Epithelial cell of esophagus (primary cell): ENCODE measurements at regions not wholly inside any gene's neighbourhood (a gene's known extent, or its start where the extent isn't known, plus 50 kb on each side); places are given as distances from the start of the nearest gene placed in this dataset.
A peak's percentile ranks its signal among the peaks of the same experiment; 100 is the strongest.
"Not testable (repeated sequence)": the region's sequence is repeated elsewhere in the genome, so short reads cannot be mapped to it uniquely, and the experiment has no call there.

Experiments used
- DNase-seq: peaks from one replicate; pipeline ENCODE4 v3.0.0; 2010; ENCODE audit warnings: low read depth
- H3K4me3 ChIP-seq: 2 replicates; pipeline ENCODE4 v1.5.1; 2011; ENCODE audit warnings: mild to moderate bottlenecking, low read length, control low read depth
- TF ChIP-seq, protein P1 (sequence below): IDR thresholded peaks from 2 replicates; pipeline ENCODE4 v1.5.1; 2011; ENCODE audit warnings: low read depth, mild to moderate bottlenecking, low read length, control low read depth, inconsistent platforms; ENCODE audit not compliant: insufficient read depth; ENCODE audit errors: missing control alignments

GRCh38 chr21:38080888-38081287 is 164.6 kb upstream of the KCNJ6 start:
- TF ChIP-seq, protein P1, sequence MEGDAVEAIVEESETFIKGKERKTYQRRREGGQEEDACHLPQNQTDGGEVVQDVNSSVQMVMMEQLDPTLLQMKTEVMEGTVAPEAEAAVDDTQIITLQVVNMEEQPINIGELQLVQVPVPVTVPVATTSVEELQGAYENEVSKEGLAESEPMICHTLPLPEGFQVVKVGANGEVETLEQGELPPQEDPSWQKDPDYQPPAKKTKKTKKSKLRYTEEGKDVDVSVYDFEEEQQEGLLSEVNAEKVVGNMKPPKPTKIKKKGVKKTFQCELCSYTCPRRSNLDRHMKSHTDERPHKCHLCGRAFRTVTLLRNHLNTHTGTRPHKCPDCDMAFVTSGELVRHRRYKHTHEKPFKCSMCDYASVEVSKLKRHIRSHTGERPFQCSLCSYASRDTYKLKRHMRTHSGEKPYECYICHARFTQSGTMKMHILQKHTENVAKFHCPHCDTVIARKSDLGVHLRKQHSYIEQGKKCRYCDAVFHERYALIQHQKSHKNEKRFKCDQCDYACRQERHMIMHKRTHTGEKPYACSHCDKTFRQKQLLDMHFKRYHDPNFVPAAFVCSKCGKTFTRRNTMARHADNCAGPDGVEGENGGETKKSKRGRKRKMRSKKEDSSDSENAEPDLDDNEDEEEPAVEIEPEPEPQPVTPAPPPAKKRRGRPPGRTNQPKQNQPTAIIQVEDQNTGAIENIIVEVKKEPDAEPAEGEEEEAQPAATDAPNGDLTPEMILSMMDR, result no peak
- no peak for DNase-seq
- H3K4me3 ChIP-seq, result no peak overlapping the region

GRCh38 chr21:38081708-38082107 is 165.5 kb upstream of the KCNJ6 start:
- TF ChIP-seq, protein P1, result no peak
- DNase-seq, result no peak
- H3K4me3 ChIP-seq, result no peak overlapping the region

GRCh38 chr21:38082936-38083485 is 166.8 kb upstream of the KCNJ6 start:
- TF ChIP-seq, protein P1, result no peak
- DNase-seq, result peak; percentile 29

GRCh38 chr21:38083535-38083934 is 167.3 kb upstream of the KCNJ6 start:
- no peak for DNase-seq
- no peak overlapping the region for H3K4me3 ChIP-seq
- TF ChIP-seq, protein P1, result no peak

More at GRCh38 chr21:38082936-38083485, 166.8 kb upstream of the KCNJ6 start:
- H3K4me3 ChIP-seq, result no peak overlapping the region

DNA sequence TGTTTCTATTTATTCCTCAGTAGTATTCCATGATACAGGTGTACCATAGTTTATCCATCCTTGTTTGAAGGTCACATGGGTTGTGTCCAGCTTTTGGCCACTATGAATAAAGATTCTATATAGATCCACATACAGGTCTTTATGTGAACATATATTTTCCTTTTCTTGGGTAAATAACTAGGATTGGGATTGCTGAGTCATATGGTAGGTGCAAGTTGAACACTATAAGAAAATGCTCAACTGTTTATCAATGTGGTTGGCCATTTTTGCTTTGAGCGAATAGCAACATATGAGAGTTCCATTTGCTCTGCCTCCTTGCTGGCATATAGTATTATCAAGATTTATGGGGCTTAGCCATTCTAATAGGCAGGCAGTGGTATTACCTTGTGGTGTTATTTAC is 170.2 kb upstream of the KCNJ15 start:
- no peak overlapping the region for H3K4me3 ChIP-seq
- DNase-seq, result no peak

DNA sequence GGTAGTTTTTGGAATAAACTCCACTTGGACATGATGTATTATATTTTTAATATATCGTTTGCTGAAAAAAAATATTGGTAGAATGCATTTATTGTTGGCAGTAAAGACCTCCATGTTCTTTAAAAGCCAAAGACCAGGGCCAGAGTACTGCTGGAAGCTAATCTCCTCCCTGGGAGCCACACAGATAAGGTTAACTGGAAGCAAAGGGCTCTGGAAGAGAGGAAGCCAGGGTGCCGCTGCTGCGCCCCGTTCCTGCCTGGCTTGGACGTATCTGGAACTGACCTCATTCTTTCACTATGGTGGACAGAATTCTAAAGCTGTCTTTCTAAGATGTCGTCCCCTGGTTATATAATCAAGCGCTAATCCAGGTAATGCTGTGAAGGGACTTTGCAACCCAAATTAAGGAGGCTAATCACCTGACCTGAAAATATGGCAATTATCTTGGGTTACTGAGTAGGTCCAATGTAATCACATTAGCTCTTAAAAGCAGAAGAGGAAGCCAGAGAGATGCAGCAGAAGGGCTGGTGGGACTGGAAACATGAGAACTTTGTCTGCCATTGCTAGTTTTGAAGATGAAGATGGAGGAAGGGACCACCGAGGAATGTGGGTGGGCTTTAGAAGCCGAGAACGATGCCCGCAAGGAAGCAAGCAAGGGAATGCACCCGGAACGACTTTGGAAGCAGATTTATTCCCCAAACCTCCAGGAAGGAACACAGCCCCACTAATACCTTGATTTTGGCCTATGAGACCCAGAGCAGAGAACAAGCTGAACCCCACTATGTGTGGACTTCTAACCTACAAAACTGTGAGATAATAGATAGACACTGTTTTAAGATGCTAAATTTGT is 167.7 kb upstream of the KCNJ15 start:
- TF ChIP-seq, protein P1, result no peak
- no peak overlapping the region for H3K4me3 ChIP-seq
- no peak for DNase-seq

More for the DNA sequence above, 170.2 kb upstream of the KCNJ15 start:
- TF ChIP-seq, protein P1, result no peak

- H3K4me3 ChIP-seq, result no peak overlapping the region
- TF ChIP-seq, protein P1, result no peak
- DNase-seq, result no peak
Measured at GRCh38 chr21:38089763-38090046, 167.1 kb upstream of the KCNJ15 start.

- H3K4me3 ChIP-seq, DNase-seq: not testable (repeated sequence)
Measured at GRCh38 chr21:38091061-38091460, 165.7 kb upstream of the KCNJ15 start.
